ENCODE measurements at regions not wholly inside any gene's neighbourhood (a gene's known extent, or its start where the extent isn't known, plus 50 kb on each side); places are given as distances from the start of the nearest gene placed in this dataset.

DNA sequence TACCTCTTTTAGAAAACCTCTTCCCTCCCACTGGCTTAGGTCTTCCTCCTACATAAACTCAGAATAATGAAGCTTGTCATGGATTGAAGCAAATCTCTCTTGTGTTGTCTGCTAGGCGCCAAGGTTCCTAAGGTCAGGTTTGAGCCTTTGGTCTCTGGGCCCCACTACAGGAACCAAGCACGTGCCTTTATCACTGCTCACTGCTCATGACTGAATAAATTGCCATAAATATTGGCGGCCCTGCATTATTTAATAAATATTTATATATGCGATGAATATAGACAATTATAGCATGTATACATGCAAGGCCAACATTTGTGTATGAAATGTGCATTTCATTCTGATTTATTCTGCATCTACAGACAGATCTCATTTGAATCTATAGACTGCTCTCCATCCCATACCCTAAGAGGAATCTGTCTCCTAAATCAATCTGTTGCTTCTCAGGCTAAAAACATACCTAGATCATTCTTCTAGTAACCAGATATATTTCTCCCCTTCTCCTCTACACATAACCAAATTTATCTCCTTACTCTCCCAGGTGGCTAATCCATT lies 1717.6 kb upstream of the TENM3 start:
- no peaks in the 10 kb centered on the region for H3K27me3 Mint-ChIP-seq (ENCODE audit: unreplicated experiment)
- no peak overlapping the region for H3K4me3 Mint-ChIP-seq (ENCODE audit: unreplicated experiment)
- no peaks in the 10 kb centered on the region for H3K4me1 Mint-ChIP-seq (ENCODE audit: unreplicated experiment)
- TF ChIP-seq, protein P1, sequence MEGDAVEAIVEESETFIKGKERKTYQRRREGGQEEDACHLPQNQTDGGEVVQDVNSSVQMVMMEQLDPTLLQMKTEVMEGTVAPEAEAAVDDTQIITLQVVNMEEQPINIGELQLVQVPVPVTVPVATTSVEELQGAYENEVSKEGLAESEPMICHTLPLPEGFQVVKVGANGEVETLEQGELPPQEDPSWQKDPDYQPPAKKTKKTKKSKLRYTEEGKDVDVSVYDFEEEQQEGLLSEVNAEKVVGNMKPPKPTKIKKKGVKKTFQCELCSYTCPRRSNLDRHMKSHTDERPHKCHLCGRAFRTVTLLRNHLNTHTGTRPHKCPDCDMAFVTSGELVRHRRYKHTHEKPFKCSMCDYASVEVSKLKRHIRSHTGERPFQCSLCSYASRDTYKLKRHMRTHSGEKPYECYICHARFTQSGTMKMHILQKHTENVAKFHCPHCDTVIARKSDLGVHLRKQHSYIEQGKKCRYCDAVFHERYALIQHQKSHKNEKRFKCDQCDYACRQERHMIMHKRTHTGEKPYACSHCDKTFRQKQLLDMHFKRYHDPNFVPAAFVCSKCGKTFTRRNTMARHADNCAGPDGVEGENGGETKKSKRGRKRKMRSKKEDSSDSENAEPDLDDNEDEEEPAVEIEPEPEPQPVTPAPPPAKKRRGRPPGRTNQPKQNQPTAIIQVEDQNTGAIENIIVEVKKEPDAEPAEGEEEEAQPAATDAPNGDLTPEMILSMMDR (IDR thresholded peaks at IDR 0.05): no peak
- no peaks in the 10 kb centered on the region for H3K36me3 Mint-ChIP-seq (ENCODE audit: unreplicated experiment)
- no peaks in the 10 kb centered on the region for H3K9me3 Mint-ChIP-seq (ENCODE audit: unreplicated experiment)
- no peak overlapping the region for H3K27ac Mint-ChIP-seq (ENCODE audit: unreplicated experiment)
- DNase-seq (ENCODE audit: extremely low spot score, unreplicated experiment): no peak

DNA sequence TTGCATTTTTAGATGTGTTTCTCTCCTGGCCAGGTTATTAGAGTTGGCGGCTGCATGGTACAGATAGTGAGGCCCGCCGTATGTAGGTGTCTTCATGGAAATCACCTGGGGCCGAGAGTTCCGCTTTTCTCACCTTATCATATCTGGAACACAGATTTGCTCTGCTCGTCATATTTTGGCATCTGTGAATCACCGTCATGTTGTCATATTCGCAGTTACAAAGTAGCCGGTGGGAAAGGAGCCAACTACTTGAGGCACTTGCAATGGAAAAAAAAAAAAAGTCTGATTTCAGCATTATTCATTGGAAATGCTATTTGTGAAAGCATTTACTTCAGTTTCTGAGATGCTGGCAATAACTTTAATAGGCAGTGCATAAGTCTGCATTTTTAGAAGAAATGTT lies 1715.2 kb upstream of the TENM3 start:
- Mint-ChIP-seq H3K27me3 (ENCODE audit: unreplicated experiment) (no peaks in the 10 kb centered on the region), H3K36me3 (ENCODE audit: unreplicated experiment) (no peaks in the 10 kb centered on the region), H3K4me3 (ENCODE audit: unreplicated experiment) (no peak overlapping the region), H3K27ac (ENCODE audit: unreplicated experiment) (no peak overlapping the region), H3K4me1 (ENCODE audit: unreplicated experiment) (no peaks in the 10 kb centered on the region), H3K9me3 (ENCODE audit: unreplicated experiment) (no peaks in the 10 kb centered on the region)
- DNase-seq (ENCODE audit: extremely low spot score, unreplicated experiment): no peak
- TF ChIP-seq, protein P1 (IDR thresholded peaks at IDR 0.05): no peak

DNA sequence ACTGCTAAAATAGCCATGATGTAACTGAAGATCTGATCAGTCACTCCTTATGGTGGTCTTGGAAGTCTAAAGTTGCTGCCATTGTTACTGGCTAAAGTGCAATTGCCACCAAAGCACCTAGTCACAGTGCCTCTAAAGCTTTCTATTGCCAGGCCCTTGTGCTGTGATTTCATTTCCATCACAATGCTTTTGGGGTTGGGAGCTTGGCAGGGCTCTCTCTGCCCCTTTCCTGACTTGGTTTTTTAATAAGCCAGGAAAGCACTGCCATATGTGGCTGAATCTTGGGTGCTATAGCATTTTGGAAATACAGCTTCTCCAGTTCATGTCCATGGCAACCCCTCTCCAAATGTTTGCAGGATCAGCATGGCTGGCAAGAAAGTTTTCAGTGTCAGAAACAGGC lies 1712.4 kb upstream of the TENM3 start:
- no peaks in the 10 kb centered on the region for H3K36me3 Mint-ChIP-seq (ENCODE audit: unreplicated experiment)
- no peaks in the 10 kb centered on the region for H3K4me1 Mint-ChIP-seq (ENCODE audit: unreplicated experiment)
- H3K27ac Mint-ChIP-seq (ENCODE audit: unreplicated experiment): no peak overlapping the region
- TF ChIP-seq, protein P1 (IDR thresholded peaks at IDR 0.05): no peak
- no peaks in the 10 kb centered on the region for H3K27me3 Mint-ChIP-seq (ENCODE audit: unreplicated experiment)
- H3K4me3 Mint-ChIP-seq (ENCODE audit: unreplicated experiment): no peak overlapping the region
- DNase-seq (ENCODE audit: extremely low spot score, unreplicated experiment): no peak
- no peaks in the 10 kb centered on the region for H3K9me3 Mint-ChIP-seq (ENCODE audit: unreplicated experiment)

DNA sequence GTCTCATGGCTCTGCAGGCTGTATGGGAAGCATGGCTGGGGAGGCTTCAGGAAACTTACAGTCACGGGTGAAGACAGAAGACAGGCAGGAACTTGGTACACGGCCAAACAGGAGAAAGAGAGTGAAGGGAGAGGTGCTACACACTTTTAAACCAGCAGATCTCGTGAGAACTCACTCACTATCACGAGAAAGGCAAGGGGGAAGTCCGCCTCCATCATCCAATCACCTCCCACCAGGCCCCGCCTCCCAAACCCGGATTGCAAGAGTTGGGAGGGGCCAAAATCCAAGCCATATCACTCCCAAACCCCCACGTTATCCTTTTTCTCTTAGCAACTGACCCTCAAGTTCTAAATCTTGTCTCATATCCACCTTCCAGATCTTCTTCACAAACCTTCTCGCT lies 1710.5 kb upstream of the TENM3 start:
- Mint-ChIP-seq H3K27ac (ENCODE audit: unreplicated experiment) (no peak overlapping the region), H3K27me3 (ENCODE audit: unreplicated experiment) (peaks cover 1% of the 10 kb centered on the region), H3K36me3 (ENCODE audit: unreplicated experiment) (no peaks in the 10 kb centered on the region), H3K9me3 (ENCODE audit: unreplicated experiment) (no peaks in the 10 kb centered on the region), H3K4me1 (ENCODE audit: unreplicated experiment) (no peaks in the 10 kb centered on the region), H3K4me3 (ENCODE audit: unreplicated experiment) (no peak overlapping the region)
- no peak for DNase-seq (ENCODE audit: extremely low spot score, unreplicated experiment)
- TF ChIP-seq, protein P1 (IDR thresholded peaks at IDR 0.05): no peak

DNA sequence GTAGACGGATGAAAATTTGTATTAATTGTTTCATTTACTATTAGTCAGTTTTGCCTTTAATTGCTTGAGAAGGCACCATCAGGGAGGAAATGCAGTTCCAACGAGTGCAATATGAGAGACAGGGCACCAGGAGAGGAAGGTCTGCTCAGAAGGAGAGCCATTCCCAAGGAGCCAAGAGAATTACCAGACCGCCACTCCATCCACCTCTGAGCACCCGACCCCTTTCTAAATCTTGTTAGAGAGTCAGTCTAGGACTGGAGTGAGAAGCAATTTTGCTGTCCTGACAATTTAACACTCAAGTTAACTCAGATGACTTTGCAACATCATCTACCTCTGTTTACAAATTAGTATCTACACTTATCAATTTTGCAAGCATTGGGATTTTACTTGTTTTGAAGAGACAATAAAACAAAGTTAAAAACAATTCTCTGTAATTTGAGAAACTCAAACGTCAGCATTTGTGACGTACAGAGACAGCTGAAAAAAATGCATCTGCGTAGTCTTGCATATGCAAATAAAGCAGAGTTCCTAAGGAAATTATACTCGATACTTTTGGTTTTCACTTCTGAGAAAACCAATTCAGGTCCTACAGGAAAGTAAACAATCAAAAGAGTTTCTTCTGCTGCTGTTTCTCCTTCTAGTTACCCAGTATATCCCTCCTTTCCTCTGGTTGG lies 1704.7 kb upstream of the TENM3 start:
- no peak for DNase-seq (ENCODE audit: extremely low spot score, unreplicated experiment)
- Mint-ChIP-seq H3K9me3 (ENCODE audit: unreplicated experiment) (no peaks in the 10 kb centered on the region), H3K4me3 (ENCODE audit: unreplicated experiment) (no peak overlapping the region), H3K36me3 (ENCODE audit: unreplicated experiment) (no peaks in the 10 kb centered on the region), H3K4me1 (ENCODE audit: unreplicated experiment) (peaks cover 13% of the 10 kb centered on the region), H3K27ac (ENCODE audit: unreplicated experiment) (no peak overlapping the region), H3K27me3 (ENCODE audit: unreplicated experiment) (peaks cover 5% of the 10 kb centered on the region)
- TF ChIP-seq, protein P1 (IDR thresholded peaks at IDR 0.05): no peak

All from osteocyte (in vitro differentiated cells).